Uterus (tissue), 3 donors: ENCODE measurements at regions not wholly inside any gene's neighbourhood (a gene's known extent, or its start where the extent isn't known, plus 50 kb on each side); places are given as distances from the start of the nearest gene placed in this dataset.
A peak's percentile ranks its signal among the peaks of the same experiment; 100 is the strongest.

Source experiments
- DNase-seq, 2 donors: peaks; one replicate each; pipeline ENCODE4 v3.0.0-alpha.2; 2019 to 2020
- H3K27ac ChIP-seq, 2 donors: fragments of 200-600 bp; sonication (generic); 1 replicate in 1 of 2; 2 replicates in 1 of 2; pipeline ENCODE4 v1.5.1; 2016 to 2018
- H3K27me3 ChIP-seq, 2 donors: fragments of 200-600 bp; sonication (generic); one replicate each; pipeline ENCODE4 v1.5.1; 2018 to 2019; ENCODE audit warnings: control low read depth in 1 of 2
- H3K36me3 ChIP-seq, 2 donors: fragments of 200-600 bp; sonication (generic); one replicate each; pipeline ENCODE4 v1.5.1; 2019; ENCODE audit warnings: control low read depth in 1 of 2
- H3K4me1 ChIP-seq, 2 donors: fragments of 200-600 bp; sonication (generic); one replicate each; pipeline ENCODE4 v1.5.1; 2018 to 2019; ENCODE audit warnings: control low read depth in 1 of 2
- H3K4me3 ChIP-seq, 2 donors: fragments of 200-600 bp; sonication (generic); 1 replicate in 1 of 2; 2 replicates in 1 of 2; pipeline ENCODE4 v1.5.1; 2018 to 2019; ENCODE audit warnings: mild to moderate bottlenecking in 1 of 2
- H3K9me3 ChIP-seq, 2 donors: fragments of 200-600 bp; sonication (generic); one replicate each; pipeline ENCODE4 v1.5.1; 2019; ENCODE audit warnings: control low read depth in 1 of 2
- CTCF ChIP-seq, 4 experiments: fragments of 200-600 bp in 2 of 4; fragments of 450-650 bp in 2 of 4; sonication (generic) in 2 of 4; IDR thresholded peaks; one replicate each; pipeline ENCODE4 v1.5.1; 2016 to 2019; ENCODE audit warnings: antibody characterized with exemption in 4 of 4, mild to moderate bottlenecking in 2 of 4, moderate library complexity in 1 of 4
- POLR2A ChIP-seq, 2 donors: fragments of 450-650 bp; IDR thresholded peaks; one replicate each; pipeline ENCODE4 v1.6.1; 2016; ENCODE audit warnings: antibody characterized with exemption in 2 of 2, mild to moderate bottlenecking in 1 of 2, moderate library complexity in 1 of 2
- intact Hi-C: fragments of 100-400 bp; cut with DNase I; formaldehyde crosslinking; loops from one replicate; pipeline ENCODE4 v1.15.1; 2023; ENCODE audit warnings: low total_unique reads
- donor health status: DM: yes; HTN: yes; CAD: no.

- no peak overlapping the region for H3K27ac ChIP-seq
- no peak for TF ChIP-seq POLR2A (IDR thresholded peaks at IDR 0.05)
- no peak for TF ChIP-seq CTCF (IDR thresholded peaks at IDR 0.05)
- no peak for DNase-seq
- no peaks in the 10 kb centered on the region for H3K36me3 ChIP-seq
- no peaks in the 10 kb centered on the region for H3K9me3 ChIP-seq
- H3K27me3 ChIP-seq: no peaks in the 10 kb centered on the region
- H3K4me1 ChIP-seq: no peaks in the 10 kb centered on the region
- intact Hi-C loops: no loop called here
- H3K4me3 ChIP-seq: no peak overlapping the region
Measured at GRCh38 chr12:107992029-107992428, 137.1 kb upstream of the WSCD2 start.

GRCh38 chr12:107992870-107993451 is 136.1 kb upstream of the WSCD2 start:
- Histone ChIP-seq H3K27ac (no peak overlapping the region), H3K27me3 (no peaks in the 10 kb centered on the region), H3K4me1 (no peaks in the 10 kb centered on the region), H3K4me3 (no peak overlapping the region), H3K9me3 (no peaks in the 10 kb centered on the region), H3K36me3 (no peaks in the 10 kb centered on the region)
- no peak for DNase-seq
- intact Hi-C loops: no loop called here
- TF ChIP-seq POLR2A (IDR thresholded peaks at IDR 0.05): no peak
- TF ChIP-seq CTCF (IDR thresholded peaks at IDR 0.05): peak in 1 of 4 experiments; percentile 19

GRCh38 chr12:107998863-107999262 is 130.2 kb upstream of the WSCD2 start:
- Histone ChIP-seq H3K27ac (no peak overlapping the region), H3K36me3 (no peaks in the 10 kb centered on the region), H3K4me1 (no peaks in the 10 kb centered on the region), H3K9me3 (no peaks in the 10 kb centered on the region), H3K4me3 (no peak overlapping the region), H3K27me3 (no peaks in the 10 kb centered on the region)
- intact Hi-C loops: no loop called here
- TF ChIP-seq POLR2A (IDR thresholded peaks at IDR 0.05) (no peak), CTCF (IDR thresholded peaks at IDR 0.05) (no peak)
- DNase-seq: no peak

GRCh38 chr12:108000111-108000510 is 129.0 kb upstream of the WSCD2 start:
- DNase-seq: no peak
- Histone ChIP-seq H3K27me3 (no peaks in the 10 kb centered on the region), H3K36me3 (no peaks in the 10 kb centered on the region), H3K9me3 (no peaks in the 10 kb centered on the region), H3K27ac (no peak overlapping the region), H3K4me1 (no peaks in the 10 kb centered on the region), H3K4me3 (no peak overlapping the region)
- intact Hi-C loops: no loop called here
- TF ChIP-seq POLR2A (IDR thresholded peaks at IDR 0.05): no peak
- TF ChIP-seq CTCF (IDR thresholded peaks at IDR 0.05): no peak

- intact Hi-C loops: no loop called here
- no peak for DNase-seq
Measured at GRCh38 chr12:108004319-108004718, 124.8 kb upstream of the WSCD2 start.

More at GRCh38 chr12:108004319-108004718, 124.8 kb upstream of the WSCD2 start:
- TF ChIP-seq POLR2A (IDR thresholded peaks at IDR 0.05) (no peak), CTCF (IDR thresholded peaks at IDR 0.05) (no peak)
- H3K4me1 ChIP-seq: no peaks in the 10 kb centered on the region
- no peaks in the 10 kb centered on the region for H3K9me3 ChIP-seq
- H3K4me3 ChIP-seq: no peak overlapping the region
- no peaks in the 10 kb centered on the region for H3K27me3 ChIP-seq
- H3K36me3 ChIP-seq: no peaks in the 10 kb centered on the region
- H3K27ac ChIP-seq: no peak overlapping the region
